ENCODE measurements at regions not wholly inside any gene's neighbourhood (a gene's known extent, or its start where the extent isn't known, plus 50 kb on each side); places are given as distances from the start of the nearest gene placed in this dataset.
"Not testable (repeated sequence)": the region's sequence is repeated elsewhere in the genome, so short reads cannot be mapped to it uniquely, and the experiment has no call there.

DNA sequence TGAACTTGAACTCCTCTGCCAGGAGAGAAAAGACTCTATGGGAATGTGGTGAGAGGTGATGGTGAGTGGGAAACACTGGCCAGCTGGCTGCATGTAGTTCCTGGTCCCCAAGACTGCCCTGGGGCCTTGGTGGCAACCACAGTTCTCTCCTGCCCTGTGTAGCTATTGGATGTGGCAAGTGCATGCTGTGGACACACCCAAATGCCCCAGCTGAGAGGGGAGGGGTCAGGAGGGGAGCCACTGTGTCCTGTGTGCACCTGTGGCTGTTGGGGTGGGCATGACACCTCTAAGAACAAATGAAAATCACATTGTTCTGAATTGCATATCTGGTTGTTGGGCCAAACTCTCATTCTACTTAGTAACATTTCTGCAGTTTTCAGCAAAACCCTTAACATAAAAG lies 409.6 kb downstream of the NSUN3 start:
- DNase-seq (ENCODE audit: low read depth in 3 of 3, low spot score in 2 of 3): no peak

DNA sequence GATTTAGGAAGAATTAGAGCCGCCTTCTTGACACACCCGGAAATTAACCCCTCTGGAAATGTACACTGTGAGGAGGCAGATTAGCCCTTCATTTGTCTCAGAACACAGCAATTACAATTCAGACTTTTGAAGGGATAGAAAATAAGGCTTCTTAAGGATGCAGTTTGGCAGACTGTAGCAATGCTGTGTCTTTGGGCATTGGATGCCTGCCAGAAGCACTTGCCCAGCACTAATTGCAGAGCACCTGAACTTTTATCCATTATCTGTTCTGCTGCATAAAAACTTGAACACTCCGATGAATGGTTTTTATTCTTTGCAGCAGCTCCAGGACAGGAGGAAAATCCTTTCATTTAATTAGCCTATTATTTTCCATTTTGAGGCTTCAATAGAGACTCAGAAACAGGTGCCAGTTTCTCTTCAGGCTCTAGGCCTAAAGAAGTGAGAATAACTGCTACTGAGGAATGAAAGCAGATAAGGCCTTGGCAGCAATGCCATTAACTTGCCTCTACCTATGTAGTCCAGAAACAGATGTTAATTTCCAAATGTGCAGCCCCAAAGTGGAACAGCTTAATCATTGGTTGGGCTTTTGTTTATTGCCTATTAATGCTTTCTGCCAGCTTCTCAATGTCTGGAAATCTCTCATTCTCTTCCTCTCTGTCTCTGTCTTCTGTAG lies 418.5 kb downstream of the NSUN3 start:
- no peak for DNase-seq (ENCODE audit: low read depth in 3 of 3, low spot score in 2 of 3)

- DNase-seq (ENCODE audit: low read depth in 3 of 3, low spot score in 2 of 3): no peak
Observed at GRCh38 chr3:94482686-94483085, 419.8 kb downstream of the NSUN3 start.

GRCh38 chr3:94483403-94483802 lies 420.5 kb downstream of the NSUN3 start:
- DNase-seq (ENCODE audit: low read depth in 3 of 3, low spot score in 2 of 3): no peak

GRCh38 chr3:94494992-94495391 lies 432.1 kb downstream of the NSUN3 start:
- no peak for DNase-seq (ENCODE audit: low read depth in 3 of 3, low spot score in 2 of 3)

GRCh38 chr3:94500146-94500545 lies 437.3 kb downstream of the NSUN3 start:
- DNase-seq (ENCODE audit: low read depth in 3 of 3, low spot score in 2 of 3): no peak

DNA sequence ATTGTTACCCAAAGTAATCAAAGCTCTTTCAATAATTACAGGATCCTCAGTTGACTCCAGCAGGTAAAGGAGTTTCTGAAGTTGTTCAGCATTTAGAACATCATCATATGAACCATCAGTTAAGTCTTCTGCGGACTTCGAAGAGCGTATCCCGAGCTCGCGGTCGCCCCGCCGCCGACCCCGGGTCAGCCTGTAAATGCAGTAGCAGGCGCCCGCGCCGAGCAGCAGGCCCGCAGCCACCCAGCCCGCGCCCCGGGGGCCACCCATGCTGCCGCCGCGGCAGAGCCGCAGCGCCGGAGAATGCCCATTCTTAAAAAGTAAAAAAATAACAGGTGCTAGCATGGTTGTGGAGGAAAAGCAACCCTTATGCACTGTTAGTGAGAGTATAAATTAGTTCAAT lies 444.5 kb downstream of the NSUN3 start:
- not testable (repeated sequence) for DNase-seq (ENCODE audit: low read depth in 3 of 3, low spot score in 2 of 3)

- DNase-seq (ENCODE audit: low read depth in 3 of 3, low spot score in 2 of 3): no peak
Observed at GRCh38 chr3:94512876-94513275, 450.0 kb downstream of the NSUN3 start.

DNA sequence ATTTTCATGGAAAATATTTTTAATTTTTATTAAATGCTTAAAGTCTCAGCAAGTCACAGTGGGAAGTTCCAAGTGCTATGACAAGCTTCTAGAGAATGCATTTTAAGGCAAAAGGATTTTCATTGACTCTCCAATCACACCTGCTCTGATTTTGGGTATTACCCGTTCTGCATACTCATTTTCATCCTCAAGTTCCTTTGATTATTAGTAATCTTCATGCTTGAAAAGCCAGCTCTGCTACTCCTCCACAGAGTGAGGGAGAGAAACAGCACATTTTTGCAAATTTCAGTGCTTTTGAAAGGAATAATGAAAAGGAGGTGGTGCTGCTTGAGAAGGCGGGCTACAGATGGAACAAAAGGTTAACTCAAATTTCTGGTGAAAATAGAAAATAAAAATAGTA lies 450.7 kb downstream of the NSUN3 start:
- no peak for DNase-seq (ENCODE audit: low read depth in 3 of 3, low spot score in 2 of 3)

DNA sequence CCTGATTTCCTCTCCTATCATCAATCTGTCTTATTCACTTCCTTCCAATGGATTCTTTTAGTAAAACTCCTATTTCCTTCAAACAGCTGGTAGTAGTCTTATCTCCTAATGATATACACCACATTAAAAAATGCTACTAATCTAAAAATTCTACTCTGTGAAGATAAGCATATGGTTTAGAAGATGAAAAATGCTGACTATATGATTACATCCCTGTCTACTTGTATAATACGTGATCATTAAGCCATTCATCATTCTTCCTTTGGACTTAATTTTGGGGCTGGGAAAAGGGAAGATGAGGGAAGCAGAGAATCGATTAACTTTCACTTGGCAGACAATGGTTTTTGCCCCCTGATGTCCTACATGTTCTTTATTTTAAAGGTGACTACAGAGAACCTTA lies 453.1 kb downstream of the NSUN3 start:
- no peak for DNase-seq (ENCODE audit: low read depth in 3 of 3, low spot score in 2 of 3)

DNA sequence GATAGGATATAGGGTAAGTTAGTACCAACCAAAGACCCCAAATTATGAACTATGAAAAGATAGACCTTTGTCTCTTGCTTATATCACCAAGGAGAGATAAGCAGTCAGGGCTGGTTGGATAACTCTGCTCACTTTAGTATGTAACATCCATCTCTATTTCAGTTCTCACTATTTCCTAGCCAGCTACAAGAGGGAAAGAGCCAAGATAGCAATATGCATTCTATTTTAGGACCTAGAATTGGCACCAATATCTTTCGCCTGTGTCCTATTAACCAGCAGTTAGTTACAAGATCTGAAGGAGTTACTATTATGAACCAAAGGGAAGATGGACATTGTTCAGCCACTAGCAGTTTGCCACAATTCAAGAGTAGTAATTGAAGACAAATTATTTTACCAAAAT lies 457.5 kb downstream of the NSUN3 start:
- DNase-seq (ENCODE audit: low read depth in 3 of 3, low spot score in 2 of 3): no peak

DNA sequence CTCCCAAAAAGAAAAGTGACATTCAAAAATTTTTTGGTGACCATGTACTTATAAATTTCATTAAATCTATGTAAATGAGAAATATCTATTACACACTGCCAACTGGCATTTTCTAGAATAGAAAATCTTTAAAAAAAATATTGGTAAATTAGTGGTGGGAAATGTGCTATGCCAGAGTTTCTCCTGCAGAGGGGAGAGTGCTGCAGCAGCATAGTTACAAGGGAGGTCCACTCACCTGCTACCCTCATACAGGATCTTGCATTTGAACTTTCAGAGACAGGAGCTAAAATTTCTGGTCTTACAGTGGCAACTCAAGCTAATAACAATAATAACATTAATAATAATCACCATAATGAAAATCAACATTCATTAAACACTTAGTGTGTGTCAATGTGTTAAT lies 459.6 kb downstream of the NSUN3 start:
- no peak for DNase-seq (ENCODE audit: low read depth in 3 of 3, low spot score in 2 of 3)

GRCh38 chr3:94524102-94524919 lies 461.4 kb downstream of the NSUN3 start:
- DNase-seq (ENCODE audit: low read depth in 3 of 3, low spot score in 2 of 3): no peak

DNA sequence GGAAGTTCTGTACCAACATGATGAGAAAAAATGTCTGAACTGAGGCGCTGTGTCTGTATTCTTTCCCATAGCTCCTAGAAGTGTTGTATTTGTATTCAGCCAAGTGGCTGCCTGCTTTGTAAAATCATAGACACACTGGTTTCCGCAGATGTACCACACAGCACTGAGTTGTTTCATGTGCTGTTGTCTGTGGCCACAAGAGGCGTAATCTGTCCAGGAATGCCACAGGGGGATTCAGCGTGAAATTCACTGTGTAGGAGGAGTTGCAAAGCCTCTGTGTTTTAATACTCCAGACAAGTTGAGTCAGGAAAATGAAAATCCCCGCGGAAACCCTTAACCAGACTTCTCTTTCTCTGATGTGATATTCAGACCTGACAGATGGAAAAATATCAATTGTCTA lies 462.2 kb downstream of the NSUN3 start:
- no peak for DNase-seq (ENCODE audit: low read depth in 3 of 3, low spot score in 2 of 3)

DNA sequence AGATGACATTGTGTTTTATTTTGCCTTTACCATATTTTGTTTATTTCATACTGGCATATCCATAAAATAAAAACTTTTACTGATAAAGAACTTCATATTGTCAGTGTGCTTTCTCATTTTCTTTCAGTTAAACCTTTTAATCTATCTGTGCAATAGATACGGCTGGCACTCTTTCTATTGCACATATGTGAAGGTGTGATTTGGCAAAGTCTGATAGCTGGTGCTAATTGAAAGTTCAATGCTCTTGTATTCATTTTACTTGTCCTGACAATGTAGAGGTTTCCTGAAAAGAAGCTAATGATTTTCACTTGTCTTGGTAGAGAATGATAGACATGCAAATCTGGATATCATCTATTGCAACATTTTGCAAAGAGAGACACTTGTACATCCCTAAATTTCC lies 467.0 kb downstream of the NSUN3 start:
- DNase-seq (ENCODE audit: low read depth in 3 of 3, low spot score in 2 of 3): no peak

DNA sequence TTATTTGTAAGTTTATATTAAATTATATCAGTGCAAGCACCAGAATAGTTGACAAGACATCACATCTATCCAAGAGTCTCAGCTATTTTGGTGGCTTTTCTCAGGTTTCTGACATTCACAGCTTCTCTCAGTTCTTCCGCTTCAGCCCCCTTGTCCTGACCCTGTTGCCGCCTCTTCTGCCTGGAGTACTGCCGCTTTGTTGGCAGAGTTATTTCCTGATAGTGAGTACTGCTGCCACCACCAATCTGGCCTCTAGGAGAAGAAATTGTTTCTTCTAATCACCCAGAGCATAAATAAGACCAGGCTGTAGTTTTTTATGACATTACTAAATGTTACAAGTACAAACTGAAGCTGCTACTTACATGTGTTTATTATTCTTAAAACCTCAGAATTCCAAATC lies 470.1 kb downstream of the NSUN3 start:
- DNase-seq (ENCODE audit: low read depth in 3 of 3, low spot score in 2 of 3): no peak

DNA sequence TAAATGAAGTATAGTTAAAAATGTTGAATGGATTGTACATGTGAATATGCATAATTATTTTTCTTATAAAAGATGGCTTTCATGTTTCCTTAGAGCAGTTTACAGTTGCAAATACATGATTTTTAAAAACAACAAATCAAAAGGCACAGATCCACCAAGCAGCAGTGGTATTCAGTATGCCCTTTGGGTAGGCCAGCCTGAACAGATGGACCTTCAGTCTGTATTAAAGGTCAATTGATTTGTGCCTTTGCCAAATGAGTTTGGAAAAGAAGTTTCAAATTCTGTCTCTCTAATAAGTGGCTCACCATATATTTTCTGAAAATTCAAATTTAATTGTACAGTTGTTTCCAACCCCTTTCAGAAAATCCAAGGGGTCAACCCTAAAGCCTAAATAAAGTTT lies 477.1 kb downstream of the NSUN3 start:
- DNase-seq (ENCODE audit: low read depth in 3 of 3, low spot score in 2 of 3): no peak

DNA sequence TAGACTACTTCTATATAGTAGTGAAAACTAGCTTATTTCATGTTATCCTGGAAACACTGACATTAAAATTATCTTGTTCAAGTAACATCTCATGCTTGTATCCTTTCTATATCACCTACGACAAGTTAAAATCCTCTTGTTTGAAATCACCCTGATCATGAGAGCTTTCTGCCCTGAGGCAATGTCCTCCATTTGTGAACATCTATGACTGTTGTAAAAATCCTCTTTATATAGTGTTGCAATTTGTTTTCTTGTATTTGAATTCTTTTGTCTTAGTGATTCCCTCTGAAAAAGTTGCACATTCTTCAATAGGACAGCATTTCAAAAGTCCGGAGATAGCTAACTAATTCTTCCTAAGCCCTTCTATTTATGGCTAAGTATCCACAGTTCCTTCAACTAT lies 480.3 kb downstream of the NSUN3 start:
- DNase-seq (ENCODE audit: low read depth in 3 of 3, low spot score in 2 of 3): no peak

- no peak for DNase-seq (ENCODE audit: low read depth in 3 of 3, low spot score in 2 of 3)
Observed at GRCh38 chr3:94544131-94544789, 481.4 kb downstream of the NSUN3 start.

DNA sequence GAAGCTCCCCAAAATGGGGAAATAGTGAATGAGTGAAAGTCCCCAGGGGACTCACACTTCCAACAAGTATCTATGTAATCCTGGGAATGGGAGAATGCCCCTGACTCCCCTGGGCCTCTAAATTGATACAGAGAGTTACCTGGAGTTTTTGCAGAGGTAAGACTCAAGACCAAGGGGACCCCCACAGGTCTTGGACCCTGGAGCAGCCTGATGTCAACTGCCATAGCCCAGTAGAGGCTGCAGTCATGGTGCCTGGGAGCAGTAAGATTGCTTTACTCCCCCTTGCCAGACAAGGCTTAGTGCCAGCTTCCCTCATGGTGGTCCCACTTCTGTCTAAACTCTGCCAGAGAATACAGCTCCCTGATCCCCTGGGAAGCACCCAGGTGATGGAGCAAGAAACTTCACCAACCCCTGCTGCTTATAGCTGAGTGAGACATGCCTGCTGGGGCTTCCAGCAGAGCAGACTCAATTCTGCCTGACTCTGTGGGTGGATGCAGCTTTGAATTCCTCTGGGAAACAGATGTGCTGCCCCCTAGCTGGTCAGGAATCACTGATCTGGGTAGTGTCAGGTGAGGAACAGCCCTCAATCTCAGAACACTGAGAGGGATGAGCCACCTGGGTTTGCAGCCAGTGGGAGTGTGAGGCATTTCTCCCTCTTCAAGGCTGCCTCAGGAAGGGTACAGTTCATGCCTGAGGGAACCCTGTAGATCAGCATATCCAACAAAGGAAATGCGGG lies 485.9 kb downstream of the NSUN3 start:
- no peak for DNase-seq (ENCODE audit: low read depth in 3 of 3, low spot score in 2 of 3)

DNA sequence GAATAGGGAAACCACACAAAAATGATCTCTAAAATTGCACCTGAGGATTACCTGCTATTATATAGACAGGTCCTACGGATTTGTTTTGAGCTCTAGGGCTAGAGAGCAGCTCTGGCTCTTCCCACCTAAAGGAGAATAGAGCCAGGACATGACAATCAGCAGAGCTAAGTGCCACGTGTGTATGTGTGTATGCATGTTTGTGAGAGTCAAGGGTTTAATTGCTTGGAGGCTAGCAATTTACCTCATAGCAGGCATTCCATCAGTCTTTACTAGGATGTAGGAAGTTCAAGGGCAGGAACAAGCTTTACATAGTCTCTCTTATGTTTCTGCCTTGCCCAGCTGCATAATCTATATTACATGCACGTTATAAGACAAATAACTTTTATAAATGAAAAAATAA lies 498.2 kb downstream of the NSUN3 start:
- DNase-seq (ENCODE audit: low read depth in 3 of 3, low spot score in 2 of 3): no peak

All from right renal cortex interstitium (tissue), 3 donors.